HL-60 (cell line): ENCODE measurements at regions not wholly inside any gene's neighbourhood (a gene's known extent, or its start where the extent isn't known, plus 50 kb on each side); places are given as distances from the start of the nearest gene placed in this dataset.

Experiments
- DNase-seq, 2 experiments: peaks; one replicate each; pipeline ENCODE4 v3.0.0-alpha.2; 2010 to 2020; ENCODE audit warnings: low read depth in 1 of 2, low spot score in 1 of 2
- H3K27ac ChIP-seq: fragments of 250-450 bp; sonication (Bioruptor Pico); replicated peaks from 2 replicates; pipeline ENCODE4 v1.5.1; 2020; ENCODE audit warnings: mild to moderate bottlenecking, moderate library complexity
- H3K27me3 ChIP-seq: fragments of 250-450 bp; sonication (Bioruptor Pico); 2 replicates; pipeline ENCODE4 v1.5.1; 2021; ENCODE audit warnings: mild to moderate bottlenecking, moderate library complexity; ENCODE audit not compliant: insufficient read depth, poor library complexity, severe bottlenecking
- H3K4me3 ChIP-seq: replicated peaks from 2 replicates; pipeline ENCODE4 v1.5.1; 2011; ENCODE audit warnings: mild to moderate bottlenecking, control low read depth, low read length; ENCODE audit not compliant: insufficient read depth
- GABPA ChIP-seq: IDR thresholded peaks from 2 replicates; pipeline ENCODE4 v1.6.1; 2012; ENCODE audit warnings: low read depth
- POLR2AphosphoS5 ChIP-seq: IDR thresholded peaks from 2 replicates; pipeline ENCODE4 v1.6.1; 2012; ENCODE audit warnings: low read depth
- SPI1 ChIP-seq: IDR thresholded peaks from 2 replicates; pipeline ENCODE4 v1.6.1; 2012; ENCODE audit warnings: low read depth, mild to moderate bottlenecking, borderline replicate concordance
- TF ChIP-seq, protein P1 (sequence below): IDR thresholded peaks from 2 replicates; pipeline ENCODE4 v1.6.1; 2012; ENCODE audit warnings: low read depth; ENCODE audit not compliant: insufficient replicate concordance
- TF ChIP-seq, protein P2 (sequence below): IDR thresholded peaks from one replicate; pipeline ENCODE4 v1.5.1; 2011; ENCODE audit warnings: low read length, control low read depth, inconsistent platforms; ENCODE audit not compliant: insufficient read depth

DNA sequence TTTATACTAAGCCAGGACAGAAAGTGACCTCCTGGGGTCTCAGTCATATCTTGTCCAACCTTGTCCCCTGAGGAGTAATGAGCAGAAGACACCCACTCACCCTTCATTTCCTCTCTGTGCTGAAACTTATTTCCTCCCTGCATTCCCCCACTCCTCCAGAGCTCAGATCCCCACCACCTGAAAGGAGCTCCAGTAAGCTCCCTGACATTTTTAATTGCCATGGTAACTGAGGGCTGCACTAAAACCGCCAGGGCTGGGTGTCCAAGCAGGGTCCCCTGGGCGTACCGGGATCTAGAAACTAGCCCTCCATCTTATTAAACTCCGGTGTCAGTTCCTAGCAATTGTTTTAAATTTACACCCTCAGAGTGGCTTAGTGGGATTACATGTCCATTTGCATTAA, 393.3 kb upstream of the HNRNPA3 start:
- DNase-seq = no peak
- TF ChIP-seq POLR2AphosphoS5 (no peak), SPI1 (no peak), GABPA (no peak)
- TF ChIP-seq, protein P1, sequence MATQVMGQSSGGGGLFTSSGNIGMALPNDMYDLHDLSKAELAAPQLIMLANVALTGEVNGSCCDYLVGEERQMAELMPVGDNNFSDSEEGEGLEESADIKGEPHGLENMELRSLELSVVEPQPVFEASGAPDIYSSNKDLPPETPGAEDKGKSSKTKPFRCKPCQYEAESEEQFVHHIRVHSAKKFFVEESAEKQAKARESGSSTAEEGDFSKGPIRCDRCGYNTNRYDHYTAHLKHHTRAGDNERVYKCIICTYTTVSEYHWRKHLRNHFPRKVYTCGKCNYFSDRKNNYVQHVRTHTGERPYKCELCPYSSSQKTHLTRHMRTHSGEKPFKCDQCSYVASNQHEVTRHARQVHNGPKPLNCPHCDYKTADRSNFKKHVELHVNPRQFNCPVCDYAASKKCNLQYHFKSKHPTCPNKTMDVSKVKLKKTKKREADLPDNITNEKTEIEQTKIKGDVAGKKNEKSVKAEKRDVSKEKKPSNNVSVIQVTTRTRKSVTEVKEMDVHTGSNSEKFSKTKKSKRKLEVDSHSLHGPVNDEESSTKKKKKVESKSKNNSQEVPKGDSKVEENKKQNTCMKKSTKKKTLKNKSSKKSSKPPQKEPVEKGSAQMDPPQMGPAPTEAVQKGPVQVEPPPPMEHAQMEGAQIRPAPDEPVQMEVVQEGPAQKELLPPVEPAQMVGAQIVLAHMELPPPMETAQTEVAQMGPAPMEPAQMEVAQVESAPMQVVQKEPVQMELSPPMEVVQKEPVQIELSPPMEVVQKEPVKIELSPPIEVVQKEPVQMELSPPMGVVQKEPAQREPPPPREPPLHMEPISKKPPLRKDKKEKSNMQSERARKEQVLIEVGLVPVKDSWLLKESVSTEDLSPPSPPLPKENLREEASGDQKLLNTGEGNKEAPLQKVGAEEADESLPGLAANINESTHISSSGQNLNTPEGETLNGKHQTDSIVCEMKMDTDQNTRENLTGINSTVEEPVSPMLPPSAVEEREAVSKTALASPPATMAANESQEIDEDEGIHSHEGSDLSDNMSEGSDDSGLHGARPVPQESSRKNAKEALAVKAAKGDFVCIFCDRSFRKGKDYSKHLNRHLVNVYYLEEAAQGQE = no peak
- TF ChIP-seq, protein P2, sequence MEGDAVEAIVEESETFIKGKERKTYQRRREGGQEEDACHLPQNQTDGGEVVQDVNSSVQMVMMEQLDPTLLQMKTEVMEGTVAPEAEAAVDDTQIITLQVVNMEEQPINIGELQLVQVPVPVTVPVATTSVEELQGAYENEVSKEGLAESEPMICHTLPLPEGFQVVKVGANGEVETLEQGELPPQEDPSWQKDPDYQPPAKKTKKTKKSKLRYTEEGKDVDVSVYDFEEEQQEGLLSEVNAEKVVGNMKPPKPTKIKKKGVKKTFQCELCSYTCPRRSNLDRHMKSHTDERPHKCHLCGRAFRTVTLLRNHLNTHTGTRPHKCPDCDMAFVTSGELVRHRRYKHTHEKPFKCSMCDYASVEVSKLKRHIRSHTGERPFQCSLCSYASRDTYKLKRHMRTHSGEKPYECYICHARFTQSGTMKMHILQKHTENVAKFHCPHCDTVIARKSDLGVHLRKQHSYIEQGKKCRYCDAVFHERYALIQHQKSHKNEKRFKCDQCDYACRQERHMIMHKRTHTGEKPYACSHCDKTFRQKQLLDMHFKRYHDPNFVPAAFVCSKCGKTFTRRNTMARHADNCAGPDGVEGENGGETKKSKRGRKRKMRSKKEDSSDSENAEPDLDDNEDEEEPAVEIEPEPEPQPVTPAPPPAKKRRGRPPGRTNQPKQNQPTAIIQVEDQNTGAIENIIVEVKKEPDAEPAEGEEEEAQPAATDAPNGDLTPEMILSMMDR = no peak
- H3K27me3 ChIP-seq = peaks cover 6% of the 10 kb centered on the region
- no peak overlapping the region for H3K4me3 ChIP-seq
- H3K27ac ChIP-seq = no peak overlapping the region

DNA sequence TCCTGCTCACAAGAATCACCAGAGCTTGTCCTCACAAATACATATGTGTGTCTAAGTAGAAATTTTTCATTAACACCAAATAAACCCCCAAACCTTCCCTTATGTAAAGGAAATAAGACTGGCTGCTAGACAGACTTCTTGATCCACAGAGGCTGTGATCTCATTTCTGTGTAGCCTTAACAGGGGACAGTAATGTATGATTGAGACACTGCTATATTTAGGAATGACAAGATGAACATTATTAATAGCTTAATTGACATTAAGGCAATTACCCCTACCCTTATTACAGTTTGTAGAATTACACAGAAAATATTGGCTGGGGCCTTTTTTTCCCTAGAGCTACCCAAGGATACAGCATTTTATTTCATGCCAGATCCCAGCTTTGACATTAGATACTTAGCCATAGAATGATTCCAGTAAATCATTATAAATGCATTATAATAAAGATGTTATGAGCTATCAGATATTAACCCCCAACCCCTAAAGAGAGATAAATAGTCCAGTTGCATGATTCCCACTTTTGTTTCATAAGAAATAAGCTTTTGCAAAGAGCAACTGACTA, 392.1 kb upstream of the HNRNPA3 start:
- no peak for DNase-seq
- H3K4me3 ChIP-seq = no peak overlapping the region
- no peak overlapping the region for H3K27ac ChIP-seq
- TF ChIP-seq GABPA (no peak), SPI1 (no peak), POLR2AphosphoS5 (no peak)
- TF ChIP-seq, protein P1 = no peak
- TF ChIP-seq, protein P2 = no peak
- peaks cover 7% of the 10 kb centered on the region for H3K27me3 ChIP-seq

DNA sequence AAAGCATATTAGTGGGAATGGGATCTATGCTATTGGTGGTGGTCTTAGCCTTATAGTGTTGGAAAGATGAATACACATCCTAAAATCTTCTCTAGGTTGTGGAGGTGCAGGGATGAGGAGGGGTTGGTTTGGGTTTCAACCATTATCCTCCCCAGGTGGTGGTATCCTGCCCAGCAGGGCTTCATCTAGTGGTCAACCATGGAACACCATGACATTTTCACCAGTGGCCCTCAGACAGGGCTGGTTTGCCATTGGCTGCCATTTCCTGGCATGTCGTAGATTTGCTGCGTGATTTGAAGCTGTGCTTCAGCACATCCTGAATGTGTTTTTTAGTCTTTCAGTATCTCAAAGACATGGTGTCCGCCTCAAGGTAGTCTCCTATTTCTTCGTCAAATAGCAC, 391.2 kb upstream of the HNRNPA3 start:
- no peak overlapping the region for H3K27ac ChIP-seq
- DNase-seq = no peak
- TF ChIP-seq, protein P2 = no peak
- TF ChIP-seq, protein P1 = no peak
- TF ChIP-seq GABPA = no peak
- no peak for TF ChIP-seq POLR2AphosphoS5
- TF ChIP-seq SPI1 = no peak
- no peak overlapping the region for H3K4me3 ChIP-seq
- H3K27me3 ChIP-seq = peaks cover 8% of the 10 kb centered on the region
